MM.1S (cell line): ENCODE measurements at regions not wholly inside any gene's neighbourhood (a gene's known extent, or its start where the extent isn't known, plus 50 kb on each side); places are given as distances from the start of the nearest gene placed in this dataset.

Source experiments
- CTCF ChIP-seq: fragments of 300-600 bp; sonication (generic); IDR thresholded peaks from 2 replicates; pipeline ENCODE4 v1.5.1; 2016; ENCODE audit warnings: antibody characterized with exemption, low read length, mixed read lengths
- EZH2phosphoT487 ChIP-seq: fragments of 300-600 bp; sonication (generic); IDR thresholded peaks from 2 replicates; pipeline ENCODE4 v1.6.1; 2018; ENCODE audit warnings: antibody characterized with exemption, low read length

- TF ChIP-seq CTCF (no peak), EZH2phosphoT487 (no peak)
Measured at GRCh38 chr17:13135506-13135905, 117.7 kb upstream of the ELAC2 start.
